ENCODE measurements at regions not wholly inside any gene's neighbourhood (a gene's known extent, or its start where the extent isn't known, plus 50 kb on each side); places are given as distances from the start of the nearest gene placed in this dataset.

- H3K9ac ChIP-seq (ENCODE audit: insufficient read depth, low read depth, low read length), result no peak overlapping the region
- H2AFZ ChIP-seq (ENCODE audit: low read length), result no peak overlapping the region
- no peaks in the 10 kb centered on the region for H3K27me3 ChIP-seq (ENCODE audit: control insufficient read depth in 1 of 2, insufficient read depth in 2 of 2, low read length in 2 of 2)
- H3K9me3 ChIP-seq (ENCODE audit: low read length), result no peaks in the 10 kb centered on the region
- no peak for FAIRE-seq
- no peaks in the 10 kb centered on the region for H3K79me2 ChIP-seq (ENCODE audit: insufficient read depth, low read length)
- H3K36me3 ChIP-seq (replicated peaks in 1 of 2; ENCODE audit: control insufficient read depth in 1 of 2, insufficient read depth in 2 of 2, low read length in 2 of 2), result no peaks in the 10 kb centered on the region
- H3K4me2 ChIP-seq (ENCODE audit: low read depth, low read length), result no peak overlapping the region
- 2% methylated on average over 2 of the region's 2 CpGs for WGBS (ENCODE audit: low lambda C conversion rate)
- intact Hi-C loops (cut with micrococcal nuclease; ENCODE audit: unreplicated experiment), result no loop called here
- H3K4me1 ChIP-seq (ENCODE audit: insufficient read depth, low read length), result 0 out of 2 replicates have a peak, but pooled peaks cover 5% of the 10 kb centered on the region
- no peak overlapping the region for H3K4me3 ChIP-seq (replicated peaks in 1 of 3; ENCODE audit: insufficient read depth in 1 of 3, low read depth in 2 of 3, low read length in 3 of 3)
- TF ChIP-seq KLF12 (CRISPR knock-in tag; IDR thresholded peaks at IDR 0.05; ENCODE audit: borderline replicate concordance) (no peak), ZNF180 (CRISPR knock-in tag; IDR thresholded peaks at IDR 0.05; ENCODE audit: borderline replicate concordance, low read depth) (no peak), ZNF230 (CRISPR knock-in tag; IDR thresholded peaks at IDR 0.05) (no peak), AGO1 (IDR thresholded peaks at IDR 0.05; ENCODE audit: low read depth, low read length, poor library complexity, severe bottlenecking) (no peak), KLF9 (CRISPR knock-in tag; IDR thresholded peaks at IDR 0.05; ENCODE audit: low read depth) (no peak), REL (CRISPR knock-in tag; conservative IDR thresholded peaks at IDR 0.05) (no peak), ZNF280D (CRISPR knock-in tag; IDR thresholded peaks at IDR 0.05) (no peak), ZBTB46 (CRISPR knock-in tag; IDR thresholded peaks at IDR 0.05; ENCODE audit: borderline replicate concordance) (no peak)
- TF ChIP-seq, protein P1, sequence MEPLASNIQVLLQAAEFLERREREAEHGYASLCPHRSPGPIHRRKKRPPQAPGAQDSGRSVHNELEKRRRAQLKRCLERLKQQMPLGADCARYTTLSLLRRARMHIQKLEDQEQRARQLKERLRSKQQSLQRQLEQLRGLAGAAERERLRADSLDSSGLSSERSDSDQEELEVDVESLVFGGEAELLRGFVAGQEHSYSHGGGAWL (CRISPR knock-in tag; IDR thresholded peaks at IDR 0.05), result no peak
- TF ChIP-seq, protein P2, sequence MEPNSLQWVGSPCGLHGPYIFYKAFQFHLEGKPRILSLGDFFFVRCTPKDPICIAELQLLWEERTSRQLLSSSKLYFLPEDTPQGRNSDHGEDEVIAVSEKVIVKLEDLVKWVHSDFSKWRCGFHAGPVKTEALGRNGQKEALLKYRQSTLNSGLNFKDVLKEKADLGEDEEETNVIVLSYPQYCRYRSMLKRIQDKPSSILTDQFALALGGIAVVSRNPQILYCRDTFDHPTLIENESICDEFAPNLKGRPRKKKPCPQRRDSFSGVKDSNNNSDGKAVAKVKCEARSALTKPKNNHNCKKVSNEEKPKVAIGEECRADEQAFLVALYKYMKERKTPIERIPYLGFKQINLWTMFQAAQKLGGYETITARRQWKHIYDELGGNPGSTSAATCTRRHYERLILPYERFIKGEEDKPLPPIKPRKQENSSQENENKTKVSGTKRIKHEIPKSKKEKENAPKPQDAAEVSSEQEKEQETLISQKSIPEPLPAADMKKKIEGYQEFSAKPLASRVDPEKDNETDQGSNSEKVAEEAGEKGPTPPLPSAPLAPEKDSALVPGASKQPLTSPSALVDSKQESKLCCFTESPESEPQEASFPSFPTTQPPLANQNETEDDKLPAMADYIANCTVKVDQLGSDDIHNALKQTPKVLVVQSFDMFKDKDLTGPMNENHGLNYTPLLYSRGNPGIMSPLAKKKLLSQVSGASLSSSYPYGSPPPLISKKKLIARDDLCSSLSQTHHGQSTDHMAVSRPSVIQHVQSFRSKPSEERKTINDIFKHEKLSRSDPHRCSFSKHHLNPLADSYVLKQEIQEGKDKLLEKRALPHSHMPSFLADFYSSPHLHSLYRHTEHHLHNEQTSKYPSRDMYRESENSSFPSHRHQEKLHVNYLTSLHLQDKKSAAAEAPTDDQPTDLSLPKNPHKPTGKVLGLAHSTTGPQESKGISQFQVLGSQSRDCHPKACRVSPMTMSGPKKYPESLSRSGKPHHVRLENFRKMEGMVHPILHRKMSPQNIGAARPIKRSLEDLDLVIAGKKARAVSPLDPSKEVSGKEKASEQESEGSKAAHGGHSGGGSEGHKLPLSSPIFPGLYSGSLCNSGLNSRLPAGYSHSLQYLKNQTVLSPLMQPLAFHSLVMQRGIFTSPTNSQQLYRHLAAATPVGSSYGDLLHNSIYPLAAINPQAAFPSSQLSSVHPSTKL (CRISPR knock-in tag; IDR thresholded peaks at IDR 0.05), result no peak
- no peak overlapping the region for H3K27ac ChIP-seq (ENCODE audit: extremely low read length, insufficient read depth, low read length)
- ChIA-PET CTCF (ENCODE audit: low intra/inter-chr PET ratio, low total read pairs) (no interaction called here), POLR2A (no interaction called here)
- BruUV-seq (replicated peaks), result no TSS peak
- no peak for DNase-seq (ENCODE audit: low spot score)
- in situ Hi-C loops (cut with HindIII; ENCODE audit: extremely low pct_ligation_motif_present, low pct_unique_long_range_greater_than_20kb), result no loop called here
- H4K20me1 ChIP-seq (ENCODE audit: insufficient read depth, low read length), result no peaks in the 10 kb centered on the region
- no peak for ATAC-seq
Observed at GRCh38 chr4:101527188-101527587, 179.9 kb upstream of the PPP3CA start.
